Lower leg skin (tissue), 3 donors: ENCODE measurements at regions not wholly inside any gene's neighbourhood (a gene's known extent, or its start where the extent isn't known, plus 50 kb on each side); places are given as distances from the start of the nearest gene placed in this dataset.

ENCODE experiments used
- POLR2A ChIP-seq, 2 donors: fragments of 450-650 bp; IDR thresholded peaks; one replicate each; pipeline ENCODE4 v1.6.1; 2016 to 2017; ENCODE audit warnings: antibody characterized with exemption in 2 of 2, mild to moderate bottlenecking in 1 of 2, moderate library complexity in 1 of 2
- TF ChIP-seq, protein P1 (sequence below), 3 donors: fragments of 450-650 bp; IDR thresholded peaks; one replicate each; pipeline ENCODE4 v1.5.1; 2016; ENCODE audit warnings: antibody characterized with exemption in 3 of 3, mild to moderate bottlenecking in 3 of 3, moderate library complexity in 2 of 3

DNA sequence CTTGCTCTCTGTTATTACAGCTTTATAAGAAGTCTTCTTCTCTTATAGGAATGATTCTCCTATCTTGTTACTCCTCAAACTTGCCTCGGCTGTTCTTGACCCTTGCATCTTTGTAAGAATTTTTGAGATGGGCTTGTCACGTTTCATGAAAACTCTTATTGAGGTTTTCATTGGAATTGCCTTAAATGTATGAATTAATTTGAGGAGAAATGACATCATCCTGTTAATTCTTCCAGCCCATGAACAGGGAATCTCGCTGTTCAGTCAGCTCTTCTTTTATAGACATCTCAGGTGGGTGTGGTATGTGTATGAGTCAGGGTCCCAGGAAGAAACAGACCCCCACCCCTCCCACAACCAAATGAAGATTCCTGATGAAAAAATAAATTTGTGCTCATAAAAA, 107.1 kb upstream of the MYL2 start:
- TF ChIP-seq, protein P1, sequence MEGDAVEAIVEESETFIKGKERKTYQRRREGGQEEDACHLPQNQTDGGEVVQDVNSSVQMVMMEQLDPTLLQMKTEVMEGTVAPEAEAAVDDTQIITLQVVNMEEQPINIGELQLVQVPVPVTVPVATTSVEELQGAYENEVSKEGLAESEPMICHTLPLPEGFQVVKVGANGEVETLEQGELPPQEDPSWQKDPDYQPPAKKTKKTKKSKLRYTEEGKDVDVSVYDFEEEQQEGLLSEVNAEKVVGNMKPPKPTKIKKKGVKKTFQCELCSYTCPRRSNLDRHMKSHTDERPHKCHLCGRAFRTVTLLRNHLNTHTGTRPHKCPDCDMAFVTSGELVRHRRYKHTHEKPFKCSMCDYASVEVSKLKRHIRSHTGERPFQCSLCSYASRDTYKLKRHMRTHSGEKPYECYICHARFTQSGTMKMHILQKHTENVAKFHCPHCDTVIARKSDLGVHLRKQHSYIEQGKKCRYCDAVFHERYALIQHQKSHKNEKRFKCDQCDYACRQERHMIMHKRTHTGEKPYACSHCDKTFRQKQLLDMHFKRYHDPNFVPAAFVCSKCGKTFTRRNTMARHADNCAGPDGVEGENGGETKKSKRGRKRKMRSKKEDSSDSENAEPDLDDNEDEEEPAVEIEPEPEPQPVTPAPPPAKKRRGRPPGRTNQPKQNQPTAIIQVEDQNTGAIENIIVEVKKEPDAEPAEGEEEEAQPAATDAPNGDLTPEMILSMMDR (IDR thresholded peaks at IDR 0.05): no peak
- TF ChIP-seq POLR2A (IDR thresholded peaks at IDR 0.05): no peak
